Stomach smooth muscle (tissue), 2 donors: ENCODE measurements at regions not wholly inside any gene's neighbourhood (a gene's known extent, or its start where the extent isn't known, plus 50 kb on each side); places are given as distances from the start of the nearest gene placed in this dataset.
"Not testable (repeated sequence)": the region's sequence is repeated elsewhere in the genome, so short reads cannot be mapped to it uniquely, and the experiment has no call there.

Experiments
- H3K27ac ChIP-seq: one replicate; pipeline ENCODE4 v1.7.0; 2013; ENCODE audit warnings: mild to moderate bottlenecking, low read length, inconsistent platforms
- H3K27me3 ChIP-seq, 2 donors: one replicate each; pipeline ENCODE4 v1.7.0; 2013; ENCODE audit warnings: low read length in 2 of 2; ENCODE audit not compliant: insufficient read depth in 2 of 2, control insufficient read depth in 1 of 2
- H3K36me3 ChIP-seq, 2 donors: one replicate each; pipeline ENCODE4 v1.7.0; 2013; ENCODE audit warnings: low read length in 2 of 2; ENCODE audit not compliant: control insufficient read depth in 2 of 2, insufficient read depth in 2 of 2
- H3K4me1 ChIP-seq: one replicate; pipeline ENCODE4 v1.7.0; 2013; ENCODE audit warnings: low read length; ENCODE audit not compliant: control insufficient read depth, insufficient read depth
- H3K4me3 ChIP-seq, 2 donors: one replicate each; pipeline ENCODE4 v1.7.0; 2013; ENCODE audit warnings: low read length in 2 of 2
- H3K9ac ChIP-seq, 2 donors: one replicate each; pipeline ENCODE4 v1.7.0; 2013; ENCODE audit warnings: low read length in 2 of 2, mild to moderate bottlenecking in 1 of 2
- H3K9me3 ChIP-seq, 2 donors: one replicate each; pipeline ENCODE4 v1.7.0; 2013; ENCODE audit warnings: low read length in 2 of 2; ENCODE audit not compliant: control insufficient read depth in 2 of 2
- donor health status: healthy.
- donor health status: Pancreatic carcinoma.

- no peak overlapping the region for H3K9ac ChIP-seq
- no peaks in the 10 kb centered on the region for H3K27me3 ChIP-seq
- no peaks in the 10 kb centered on the region for H3K9me3 ChIP-seq
- no peak overlapping the region for H3K27ac ChIP-seq
- H3K4me1 ChIP-seq, result peaks cover 20% of the 10 kb centered on the region
- peak overlapping the region in 1 of 2 donors; percentile 47 for H3K4me3 ChIP-seq
- no peaks in the 10 kb centered on the region for H3K36me3 ChIP-seq
These were observed 301.5 kb downstream of the FZD1 start for GRCh38 chr7:91565499-91566401.

DNA sequence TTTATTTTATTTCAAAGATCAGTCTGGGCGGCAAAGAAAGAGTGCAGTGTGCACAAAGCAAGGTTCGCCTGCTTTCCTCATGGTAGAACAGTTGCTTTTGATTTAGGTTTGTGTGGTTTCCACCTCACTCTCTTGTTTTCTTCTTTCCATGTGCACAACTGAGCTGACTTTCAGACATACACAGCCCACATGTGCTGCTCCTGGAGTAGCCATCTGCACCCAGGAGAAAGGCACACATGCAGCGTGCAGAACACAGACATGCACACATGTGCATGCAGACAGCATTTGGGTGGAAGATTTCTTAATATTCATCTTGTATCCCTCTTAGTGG, 302.1 kb downstream of the FZD1 start:
- Histone ChIP-seq H3K36me3 (no peaks in the 10 kb centered on the region), H3K9ac (no peak overlapping the region), H3K27ac (no peak overlapping the region), H3K9me3 (no peaks in the 10 kb centered on the region), H3K4me3 (peak overlapping the region in 1 of 2 donors; percentile 35), H3K27me3 (no peaks in the 10 kb centered on the region), H3K4me1 (peaks cover 20% of the 10 kb centered on the region)

- no peak overlapping the region for H3K27ac ChIP-seq
- H3K9ac ChIP-seq, result no peak overlapping the region
- no peaks in the 10 kb centered on the region for H3K27me3 ChIP-seq
- peaks cover 20% of the 10 kb centered on the region for H3K4me1 ChIP-seq
- no peaks in the 10 kb centered on the region for H3K36me3 ChIP-seq
- H3K9me3 ChIP-seq, result no peaks in the 10 kb centered on the region
- no peak overlapping the region for H3K4me3 ChIP-seq
These were observed 303.1 kb downstream of the FZD1 start for GRCh38 chr7:91567081-91568012.

DNA sequence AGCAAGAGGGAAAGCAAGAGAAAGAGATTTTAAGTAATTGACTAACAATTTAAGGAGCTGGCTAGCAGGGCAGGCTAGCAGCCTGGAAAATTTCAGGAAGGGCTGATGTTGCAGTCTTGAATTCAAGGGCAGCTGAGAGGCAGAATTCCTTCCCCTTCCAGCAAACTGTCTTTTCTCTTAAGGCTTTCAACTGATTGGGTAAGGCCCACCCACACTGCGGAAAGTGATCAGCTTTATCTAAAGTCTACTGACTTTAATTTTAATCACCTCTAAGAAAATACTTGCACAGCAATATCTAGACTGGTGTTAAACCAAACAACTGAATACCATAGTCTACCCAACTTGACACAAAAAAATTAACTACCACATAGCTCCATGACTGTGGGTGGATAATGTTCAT, 303.9 kb downstream of the FZD1 start:
- H3K4me3 ChIP-seq, result no peak overlapping the region
- H3K9me3 ChIP-seq, result no peaks in the 10 kb centered on the region
- no peak overlapping the region for H3K27ac ChIP-seq
- peaks cover 20% of the 10 kb centered on the region for H3K4me1 ChIP-seq
- no peaks in the 10 kb centered on the region for H3K36me3 ChIP-seq
- H3K27me3 ChIP-seq, result no peaks in the 10 kb centered on the region
- no peak overlapping the region for H3K9ac ChIP-seq

- no peak overlapping the region for H3K27ac ChIP-seq
- H3K27me3 ChIP-seq, result no peaks in the 10 kb centered on the region
- no peaks in the 10 kb centered on the region for H3K9me3 ChIP-seq
- no peaks in the 10 kb centered on the region for H3K36me3 ChIP-seq
- H3K9ac ChIP-seq, result no peak overlapping the region
- no peak overlapping the region for H3K4me3 ChIP-seq
- H3K4me1 ChIP-seq, result peaks cover 20% of the 10 kb centered on the region
These were observed 305.7 kb downstream of the FZD1 start for GRCh38 chr7:91569728-91570457.

DNA sequence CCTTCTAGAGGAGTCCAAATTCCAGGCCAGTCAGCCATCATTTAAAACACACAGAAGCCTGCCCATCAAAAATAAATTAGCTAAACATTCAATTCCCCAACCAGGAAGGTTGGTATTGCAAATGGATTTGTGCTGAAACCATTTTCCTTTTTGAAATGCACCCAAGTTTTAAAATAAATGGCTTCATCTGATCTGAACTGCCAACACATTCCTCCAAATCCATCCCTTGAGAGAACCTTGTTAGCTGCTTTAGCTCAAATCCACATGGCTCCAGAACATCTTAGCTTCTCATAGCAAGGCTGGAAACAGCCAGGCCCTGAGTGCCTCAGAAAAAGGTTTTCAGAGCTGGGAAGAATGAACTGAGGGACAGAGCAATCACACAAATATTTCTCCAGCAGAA, 306.3 kb downstream of the FZD1 start:
- no peak overlapping the region for H3K4me3 ChIP-seq
- H3K4me1 ChIP-seq, result peaks cover 19% of the 10 kb centered on the region
- H3K9me3 ChIP-seq, result no peaks in the 10 kb centered on the region
- no peaks in the 10 kb centered on the region for H3K27me3 ChIP-seq
- H3K36me3 ChIP-seq, result no peaks in the 10 kb centered on the region
- no peak overlapping the region for H3K9ac ChIP-seq
- H3K27ac ChIP-seq, result no peak overlapping the region

GRCh38 chr7:91571601-91572000, 307.4 kb downstream of the FZD1 start:
- Histone ChIP-seq H3K27me3 (no peaks in the 10 kb centered on the region), H3K9me3 (no peaks in the 10 kb centered on the region), H3K9ac (no peak overlapping the region), H3K36me3 (no peaks in the 10 kb centered on the region), H3K4me1 (peaks cover 10% of the 10 kb centered on the region), H3K4me3 (no peak overlapping the region), H3K27ac (no peak overlapping the region)

GRCh38 chr7:91573405-91573804, 307.1 kb downstream of the MTERF1 start:
- Histone ChIP-seq H3K4me3 (no peak overlapping the region), H3K4me1 (peaks cover 3% of the 10 kb centered on the region), H3K9ac (no peak overlapping the region), H3K27me3 (no peaks in the 10 kb centered on the region), H3K27ac (no peak overlapping the region), H3K9me3 (no peaks in the 10 kb centered on the region), H3K36me3 (no peaks in the 10 kb centered on the region)

DNA sequence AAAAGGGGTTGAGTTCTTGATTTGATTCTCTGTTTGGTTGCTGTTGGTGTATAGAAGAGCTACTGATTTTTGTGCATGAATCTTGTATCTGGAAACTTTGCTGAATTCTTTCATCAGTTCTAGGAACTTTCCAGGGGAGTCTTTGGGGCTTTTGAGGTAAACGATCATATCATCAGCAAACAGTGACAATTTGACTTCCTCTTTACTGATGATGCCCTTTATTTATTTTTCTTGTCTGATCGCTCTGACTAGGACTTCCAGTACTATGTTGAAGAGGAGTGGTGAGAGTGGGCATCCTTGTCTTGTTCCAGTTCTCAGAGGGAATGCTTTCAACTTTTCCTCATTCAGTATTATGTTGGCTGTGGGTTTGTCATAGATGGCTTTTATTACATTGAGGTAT, 304.0 kb downstream of the MTERF1 start:
- not testable (repeated sequence) for H3K9me3 ChIP-seq, H3K36me3 ChIP-seq

GRCh38 chr7:91579837-91580236, 300.7 kb downstream of the MTERF1 start:
- no peak overlapping the region for H3K27ac ChIP-seq
- H3K27me3 ChIP-seq, result no peaks in the 10 kb centered on the region
- H3K36me3 ChIP-seq, result no peaks in the 10 kb centered on the region

More for the DNA sequence above, 304.0 kb downstream of the MTERF1 start:
- not testable (repeated sequence) for H3K27me3 ChIP-seq, H3K9ac ChIP-seq, H3K4me3 ChIP-seq, H3K4me1 ChIP-seq, H3K27ac ChIP-seq

More at GRCh38 chr7:91579837-91580236, 300.7 kb downstream of the MTERF1 start:
- Histone ChIP-seq H3K9ac (no peak overlapping the region), H3K4me1 (no peaks in the 10 kb centered on the region), H3K4me3 (no peak overlapping the region), H3K9me3 (no peaks in the 10 kb centered on the region)
